ENCODE measurements at regions not wholly inside any gene's neighbourhood (a gene's known extent, or its start where the extent isn't known, plus 50 kb on each side); places are given as distances from the start of the nearest gene placed in this dataset.

GRCh38 chr5:168182269-168182668 lies 109.2 kb upstream of the WWC1 start:
- no peak overlapping the region for H3K27ac ChIP-seq (ENCODE audit: low read depth in 1 of 2, low read length in 2 of 2)
- no peaks in the 10 kb centered on the region for H3K36me3 ChIP-seq (ENCODE audit: control insufficient read depth in 4 of 4, insufficient read depth in 3 of 4, low read depth in 1 of 4, low read length in 3 of 4)
- no peaks in the 10 kb centered on the region for H3K4me1 ChIP-seq (ENCODE audit: control insufficient read depth in 4 of 4, insufficient read depth in 4 of 4, low read length in 3 of 4)
- TF ChIP-seq GABPA (IDR thresholded peaks at IDR 0.05 in 1 of 2, conservative IDR thresholded peaks at IDR 0.05 in 1 of 2) (no peak), HNF4G (IDR thresholded peaks at IDR 0.05) (no peak), ATF3 (IDR thresholded peaks at IDR 0.05) (no peak), RAD21 (IDR thresholded peaks at IDR 0.05) (no peak), FOXA2 (IDR thresholded peaks at IDR 0.05) (no peak), NR2F2 (IDR thresholded peaks at IDR 0.05) (no peak), RXRA (IDR thresholded peaks at IDR 0.05) (no peak), MAX (IDR thresholded peaks at IDR 0.05) (no peak), CTCF (IDR thresholded peaks at IDR 0.05; ENCODE audit: low read depth, low read length, missing input control) (no peak), YY1 (IDR thresholded peaks at IDR 0.05) (no peak), FOXA1 (IDR thresholded peaks at IDR 0.05) (no peak), HNF4A (conservative IDR thresholded peaks at IDR 0.05) (no peak), JUND (IDR thresholded peaks at IDR 0.05) (no peak)
- WGBS = 83% methylated on average over 6 of the region's 6 CpGs
- no peaks in the 10 kb centered on the region for H3K9me3 ChIP-seq (ENCODE audit: control insufficient read depth in 4 of 4, low read length in 3 of 4)
- no peak overlapping the region for H3K4me3 ChIP-seq (ENCODE audit: low read depth in 1 of 3, low read length in 3 of 3)
- H3K9ac ChIP-seq (ENCODE audit: low read depth in 1 of 2, low read length in 2 of 2) = no peak overlapping the region
- H3K27me3 ChIP-seq (ENCODE audit: control insufficient read depth in 4 of 4, insufficient read depth in 4 of 4, low read length in 3 of 4) = no peaks in the 10 kb centered on the region
- DNase-seq (ENCODE audit: low spot score) = no peak

- H3K27me3 ChIP-seq (ENCODE audit: control insufficient read depth in 4 of 4, insufficient read depth in 4 of 4, low read length in 3 of 4) = no peaks in the 10 kb centered on the region
- 92% methylated on average over 2 of the region's 2 CpGs for WGBS
- H3K4me3 ChIP-seq (ENCODE audit: low read depth in 1 of 3, low read length in 3 of 3) = no peak overlapping the region
- H3K36me3 ChIP-seq (ENCODE audit: control insufficient read depth in 4 of 4, insufficient read depth in 3 of 4, low read depth in 1 of 4, low read length in 3 of 4) = no peaks in the 10 kb centered on the region
- H3K27ac ChIP-seq (ENCODE audit: low read depth in 1 of 2, low read length in 2 of 2) = no peak overlapping the region
- no peak for DNase-seq (ENCODE audit: low spot score)
- H3K4me1 ChIP-seq (ENCODE audit: control insufficient read depth in 4 of 4, insufficient read depth in 4 of 4, low read length in 3 of 4) = no peaks in the 10 kb centered on the region
- no peaks in the 10 kb centered on the region for H3K9me3 ChIP-seq (ENCODE audit: control insufficient read depth in 4 of 4, low read length in 3 of 4)
- no peak overlapping the region for H3K9ac ChIP-seq (ENCODE audit: low read depth in 1 of 2, low read length in 2 of 2)
- no peak for TF ChIP-seq HNF4A (conservative IDR thresholded peaks at IDR 0.05)
- TF ChIP-seq EGR1 (IDR thresholded peaks at IDR 0.05; ENCODE audit: low read depth in 2 of 2) = no peak
- no peak for TF ChIP-seq FOXA1 (IDR thresholded peaks at IDR 0.05)
Observed at GRCh38 chr5:168184103-168184502, 107.3 kb upstream of the WWC1 start.

GRCh38 chr5:168186289-168187074 lies 105.0 kb upstream of the WWC1 start:
- no peaks in the 10 kb centered on the region for H3K27me3 ChIP-seq (ENCODE audit: control insufficient read depth in 4 of 4, insufficient read depth in 4 of 4, low read length in 3 of 4)
- no peaks in the 10 kb centered on the region for H3K4me1 ChIP-seq (ENCODE audit: control insufficient read depth in 4 of 4, insufficient read depth in 4 of 4, low read length in 3 of 4)
- H3K36me3 ChIP-seq (ENCODE audit: control insufficient read depth in 4 of 4, insufficient read depth in 3 of 4, low read depth in 1 of 4, low read length in 3 of 4) = no peaks in the 10 kb centered on the region
- no peak overlapping the region for H3K4me3 ChIP-seq (ENCODE audit: low read depth in 1 of 3, low read length in 3 of 3)
- no peaks in the 10 kb centered on the region for H3K9me3 ChIP-seq (ENCODE audit: control insufficient read depth in 4 of 4, low read length in 3 of 4)
- 84% methylated on average over 18 of the region's 18 CpGs for WGBS
- no peak overlapping the region for H3K9ac ChIP-seq (ENCODE audit: low read depth in 1 of 2, low read length in 2 of 2)
- DNase-seq (ENCODE audit: low spot score) = no peak
- no peak overlapping the region for H3K27ac ChIP-seq (ENCODE audit: low read depth in 1 of 2, low read length in 2 of 2)
- TF ChIP-seq REST (IDR thresholded peaks at IDR 0.05) (no peak), MAX (IDR thresholded peaks at IDR 0.05) (no peak), ZBTB33 (IDR thresholded peaks at IDR 0.05) (no peak), TAF1 (conservative IDR thresholded peaks at IDR 0.05) (no peak), JUND (IDR thresholded peaks at IDR 0.05) (no peak), CTCF (IDR thresholded peaks at IDR 0.05; ENCODE audit: low read depth, low read length, missing input control) (no peak), FOXA1 (IDR thresholded peaks at IDR 0.05) (no peak)

All from liver (tissue), 8 donors.